ENCODE measurements at regions not wholly inside any gene's neighbourhood (a gene's known extent, or its start where the extent isn't known, plus 50 kb on each side); places are given as distances from the start of the nearest gene placed in this dataset.

- TF ChIP-seq REST (IDR thresholded peaks at IDR 0.05; ENCODE audit: insufficient read depth in 1 of 2, low read depth in 2 of 2, low read length in 1 of 2) (no peak), TCF7L2 (IDR thresholded peaks at IDR 0.05; ENCODE audit: low read depth, low read length) (no peak), SIN3A (IDR thresholded peaks at IDR 0.05; ENCODE audit: borderline replicate concordance, insufficient read depth, low read depth, low read length) (no peak), CTCF (IDR thresholded peaks at IDR 0.05) (no peak), POLR2AphosphoS5 (IDR thresholded peaks at IDR 0.05; ENCODE audit: low read depth, low read length) (no peak)
- no peak for ATAC-seq
- H3K9me3 ChIP-seq (ENCODE audit: control insufficient read depth, insufficient read depth, low read depth, low read length) = peaks cover 3% of the 10 kb centered on the region; the same call in 1 of the 2 replicates
- no peaks in the 10 kb centered on the region for H3K4me1 ChIP-seq (ENCODE audit: control insufficient read depth, insufficient read depth, low read length)
- H3K36me3 ChIP-seq (ENCODE audit: control insufficient read depth, insufficient read depth, low read length) = no peaks in the 10 kb centered on the region
- DNase-seq (ENCODE audit: low read depth, low spot score) = no peak
- BruUV-seq (replicated peaks) = no TSS peak
- no peak overlapping the region for H3K4me3 ChIP-seq (ENCODE audit: low read depth in 2 of 2, low read length in 2 of 2)
- H3K27ac ChIP-seq (ENCODE audit: low read length) = no peak overlapping the region
- ChIA-PET CTCF (no interaction called here), POLR2A (no interaction called here)
- H3K27me3 ChIP-seq (ENCODE audit: control insufficient read depth, insufficient read depth, low read length) = no peaks in the 10 kb centered on the region
- intact Hi-C loops (cut with micrococcal nuclease; ENCODE audit: unreplicated experiment) = no loop called here
- in situ Hi-C loops (cut with HindIII; ENCODE audit: low pct_unique_long_range_greater_than_20kb, low sequenced_read_pairs) = no loop called here
These were observed 392.5 kb upstream of the RPS23 start for GRCh38 chr5:82670692-82671091.

- DNase-seq (ENCODE audit: low read depth, low spot score) = no peak
- Histone ChIP-seq H3K4me3 (ENCODE audit: low read depth in 2 of 2, low read length in 2 of 2) (no peak overlapping the region), H3K27me3 (ENCODE audit: control insufficient read depth, insufficient read depth, low read length) (no peaks in the 10 kb centered on the region), H3K27ac (ENCODE audit: low read length) (no peak overlapping the region), H3K9me3 (ENCODE audit: control insufficient read depth, insufficient read depth, low read depth, low read length) (peaks cover 3% of the 10 kb centered on the region; the same call in 1 of the 2 replicates), H3K36me3 (ENCODE audit: control insufficient read depth, insufficient read depth, low read length) (no peaks in the 10 kb centered on the region), H3K4me1 (ENCODE audit: control insufficient read depth, insufficient read depth, low read length) (no peaks in the 10 kb centered on the region)
- ChIA-PET POLR2A (no interaction called here), CTCF (no interaction called here)
- in situ Hi-C loops (cut with HindIII; ENCODE audit: low pct_unique_long_range_greater_than_20kb, low sequenced_read_pairs) (no loop called here), intact Hi-C loops (cut with micrococcal nuclease; ENCODE audit: unreplicated experiment) (no loop called here)
- TF ChIP-seq SIN3A (IDR thresholded peaks at IDR 0.05; ENCODE audit: borderline replicate concordance, insufficient read depth, low read depth, low read length) = no peak
- TF ChIP-seq POLR2AphosphoS5 (IDR thresholded peaks at IDR 0.05; ENCODE audit: low read depth, low read length) = no peak
- no peak for TF ChIP-seq CTCF (IDR thresholded peaks at IDR 0.05)
- no peak for TF ChIP-seq REST (IDR thresholded peaks at IDR 0.05; ENCODE audit: insufficient read depth in 1 of 2, low read depth in 2 of 2, low read length in 1 of 2)
- TF ChIP-seq TCF7L2 (IDR thresholded peaks at IDR 0.05; ENCODE audit: low read depth, low read length) = no peak
- no peak for ATAC-seq
- no TSS peak for BruUV-seq (replicated peaks)
These were observed 391.6 kb upstream of the RPS23 start for GRCh38 chr5:82669720-82670119.
